Adipocyte (in vitro differentiated cells): ENCODE measurements at regions not wholly inside any gene's neighbourhood (a gene's known extent, or its start where the extent isn't known, plus 50 kb on each side); places are given as distances from the start of the nearest gene placed in this dataset.

Experiments used
- DNase-seq: peaks from one replicate; pipeline ENCODE4 v3.0.0-alpha.2; 2015; ENCODE audit warnings: low read depth
- H3K27me3 ChIP-seq: replicated peaks from 2 replicates; pipeline ENCODE4 v1.7.0; 2013; ENCODE audit warnings: mild to moderate bottlenecking, low read length, moderate library complexity; ENCODE audit not compliant: control insufficient read depth, insufficient read depth
- H3K36me3 ChIP-seq: 2 replicates; pipeline ENCODE4 v1.7.0; 2013; ENCODE audit warnings: low read length, mild to moderate bottlenecking, moderate library complexity; ENCODE audit not compliant: control insufficient read depth, insufficient read depth, severe bottlenecking
- H3K4me1 ChIP-seq: 2 replicates; pipeline ENCODE4 v1.7.0; 2013; ENCODE audit warnings: mild to moderate bottlenecking, low read length, moderate library complexity; ENCODE audit not compliant: control insufficient read depth, insufficient read depth
- H3K4me3 ChIP-seq: 2 replicates; pipeline ENCODE4 v1.7.0; 2013; ENCODE audit warnings: mild to moderate bottlenecking, low read length, moderate library complexity
- H3K9ac ChIP-seq: 2 replicates; pipeline ENCODE4 v1.7.0; 2013; ENCODE audit warnings: mild to moderate bottlenecking, low read length, moderate library complexity
- H3K9me3 ChIP-seq: 2 replicates; pipeline ENCODE4 v1.7.0; 2013; ENCODE audit warnings: mild to moderate bottlenecking, low read length, moderate library complexity; ENCODE audit not compliant: control insufficient read depth

DNA sequence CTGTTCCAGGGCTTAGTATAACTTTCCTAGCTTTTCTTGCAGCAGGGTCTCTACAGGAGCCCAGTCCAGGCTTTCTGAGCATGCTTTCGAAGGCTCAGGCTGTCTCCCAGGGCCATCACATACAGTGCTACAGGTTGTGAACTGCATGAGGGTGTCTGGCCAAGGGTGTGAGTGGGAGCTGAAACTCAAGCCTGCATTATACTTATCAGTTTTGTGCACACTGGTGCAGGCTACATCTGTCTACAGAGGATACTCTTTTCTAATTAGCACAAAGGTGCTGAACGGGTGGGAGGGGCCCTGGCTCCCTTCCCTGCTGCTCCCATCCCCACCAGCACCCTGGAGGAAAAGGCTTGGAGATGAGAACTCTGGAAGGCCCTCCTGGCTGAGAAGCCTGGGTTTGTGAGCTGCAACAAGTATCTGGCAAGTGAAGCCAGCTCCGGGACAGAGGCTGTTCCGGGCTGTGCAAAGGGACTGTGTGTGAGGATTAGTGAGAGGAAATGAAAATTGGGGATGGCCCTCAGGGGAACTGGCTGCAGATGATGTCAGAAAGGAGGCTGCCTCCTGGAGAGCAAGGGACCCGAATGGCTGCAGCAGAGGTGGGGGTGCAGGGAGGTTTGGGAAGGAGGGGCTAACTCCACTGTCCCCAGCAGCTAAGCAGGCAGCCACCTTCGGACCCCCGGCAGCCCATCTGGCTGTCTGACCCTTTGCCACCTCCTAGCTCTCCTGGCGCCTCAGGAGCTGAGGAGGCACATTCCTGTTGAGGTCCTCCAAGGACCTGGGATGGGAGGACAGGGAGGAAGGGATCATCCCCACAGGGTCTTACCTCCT, 68.5 kb downstream of the EFNB1 start:
- H3K9me3 ChIP-seq, result no peaks in the 10 kb centered on the region
- no peak for DNase-seq
- no peaks in the 10 kb centered on the region for H3K36me3 ChIP-seq
- H3K4me1 ChIP-seq, result peaks cover 12% of the 10 kb centered on the region
- H3K9ac ChIP-seq, result no peak overlapping the region
- peaks cover 17% of the 10 kb centered on the region for H3K27me3 ChIP-seq
- no peak overlapping the region for H3K4me3 ChIP-seq

DNA sequence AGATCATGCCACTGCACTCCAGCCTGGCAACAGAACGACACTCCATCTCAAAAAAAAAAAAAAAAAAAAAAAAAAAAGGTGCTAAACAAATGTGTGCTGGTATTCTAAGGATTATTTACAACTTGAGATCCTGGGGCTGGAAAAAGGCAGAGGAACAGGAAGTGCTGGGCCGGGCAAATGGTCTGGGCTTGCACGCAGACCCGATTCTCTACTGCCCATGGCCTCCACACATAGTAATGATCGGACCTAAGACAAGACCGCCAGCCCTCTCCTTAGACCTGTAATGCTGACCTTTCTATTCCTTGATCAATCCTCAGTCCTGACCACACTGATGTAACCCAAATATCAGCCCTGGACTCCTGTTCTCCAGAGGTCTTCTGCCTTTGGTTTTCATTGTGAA, 67.8 kb downstream of the EFNB1 start:
- Histone ChIP-seq H3K9me3 (no peaks in the 10 kb centered on the region), H3K4me1 (peaks cover 12% of the 10 kb centered on the region), H3K9ac (no peak overlapping the region), H3K27me3 (peaks cover 19% of the 10 kb centered on the region), H3K36me3 (no peaks in the 10 kb centered on the region), H3K4me3 (no peak overlapping the region)
- no peak for DNase-seq

DNA sequence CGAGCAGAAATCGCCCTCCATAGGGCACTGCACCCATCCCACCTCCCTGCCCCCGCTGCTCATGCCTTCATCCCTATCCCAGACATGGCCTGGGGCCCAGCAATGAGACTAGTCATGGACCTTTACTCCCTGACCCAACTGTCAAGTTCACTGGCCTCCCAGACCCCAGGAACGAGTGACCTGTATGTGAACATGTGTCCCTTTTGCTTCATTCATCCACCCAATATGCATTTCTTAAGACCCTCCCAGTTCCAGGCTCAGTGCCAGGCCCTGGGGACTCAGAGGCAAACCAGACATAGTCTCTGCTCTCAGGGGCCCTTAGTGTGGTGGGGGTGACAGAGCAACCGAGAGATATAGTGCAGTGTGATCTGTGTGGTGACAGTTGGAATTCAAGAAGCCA, 67.0 kb downstream of the EFNB1 start:
- H3K4me3 ChIP-seq, result no peak overlapping the region
- no peaks in the 10 kb centered on the region for H3K9me3 ChIP-seq
- no peak for DNase-seq
- peaks cover 27% of the 10 kb centered on the region for H3K27me3 ChIP-seq
- peaks cover 12% of the 10 kb centered on the region for H3K4me1 ChIP-seq
- H3K36me3 ChIP-seq, result no peaks in the 10 kb centered on the region
- H3K9ac ChIP-seq, result no peak overlapping the region

DNA sequence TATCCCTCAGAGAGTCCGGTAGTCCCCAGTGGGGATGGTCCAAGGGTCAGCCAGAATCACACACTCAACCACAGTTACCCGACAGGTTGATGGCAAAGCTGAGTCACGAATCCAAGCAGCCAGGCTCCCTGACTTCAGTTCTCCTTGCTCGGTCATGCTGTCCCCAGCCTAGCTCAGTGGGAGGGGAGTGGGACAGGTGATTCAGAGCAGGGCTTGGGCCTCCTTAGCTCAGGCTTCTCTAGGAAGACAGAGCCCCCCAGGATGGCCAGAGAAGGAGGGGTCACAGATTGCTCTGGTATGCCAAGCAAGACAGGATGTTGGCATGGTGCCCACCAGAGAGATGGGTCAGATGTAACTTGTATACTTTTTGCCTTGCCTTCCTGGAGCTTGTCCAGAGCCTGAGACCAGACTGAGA, 66.5 kb downstream of the EFNB1 start:
- H3K9ac ChIP-seq, result no peak overlapping the region
- peaks cover 24% of the 10 kb centered on the region for H3K27me3 ChIP-seq
- no peak overlapping the region for H3K4me3 ChIP-seq
- no peaks in the 10 kb centered on the region for H3K36me3 ChIP-seq
- peaks cover 12% of the 10 kb centered on the region for H3K4me1 ChIP-seq
- peak; percentile 22 for DNase-seq
- no peaks in the 10 kb centered on the region for H3K9me3 ChIP-seq

DNA sequence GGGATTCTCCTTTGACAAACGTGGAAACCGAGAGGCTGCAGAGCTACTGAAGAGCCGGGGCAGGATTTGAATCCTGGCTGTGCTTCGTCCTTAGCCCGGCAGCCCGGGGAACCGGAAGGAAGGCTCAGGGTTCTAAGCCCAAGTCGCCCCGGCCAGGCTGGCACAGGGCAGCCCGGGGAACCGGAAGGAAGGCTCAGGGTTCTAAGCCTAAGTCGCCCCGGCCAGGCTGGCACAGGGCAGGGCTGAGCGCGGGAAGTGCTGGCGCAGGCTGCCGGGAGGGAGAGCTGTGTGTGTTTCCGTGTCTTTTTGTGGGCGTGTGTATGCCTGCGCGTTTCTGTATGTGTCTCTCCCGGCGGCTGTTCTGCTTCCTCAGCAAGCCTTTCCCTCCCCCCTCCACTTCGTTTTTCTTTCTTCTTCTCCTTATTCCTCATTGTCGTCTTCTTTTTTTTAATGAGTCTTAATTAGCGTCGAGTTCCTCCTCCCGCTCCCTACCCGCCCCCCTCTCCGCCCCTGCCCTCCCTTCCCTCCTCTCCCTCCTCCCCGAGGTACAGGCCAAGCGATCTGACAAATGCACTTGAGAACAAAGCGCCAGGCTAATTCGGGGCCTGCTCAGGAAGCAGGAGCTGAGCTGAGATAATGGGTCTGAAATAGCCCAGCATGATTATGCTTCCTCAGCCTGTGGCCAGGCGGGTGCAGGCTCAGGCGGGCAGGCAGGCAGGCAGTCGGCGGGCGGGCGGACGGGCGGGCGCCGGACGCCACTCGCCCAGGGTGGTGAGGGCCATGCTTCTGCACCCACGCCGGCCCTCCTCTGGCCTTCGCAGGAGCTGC, 65.9 kb downstream of the EFNB1 start:
- no peaks in the 10 kb centered on the region for H3K9me3 ChIP-seq
- peak overlapping the region; percentile 64 for H3K9ac ChIP-seq
- no peak overlapping the region for H3K4me3 ChIP-seq
- peak; percentile 19 for DNase-seq
- H3K4me1 ChIP-seq, result peaks cover 12% of the 10 kb centered on the region
- H3K27me3 ChIP-seq, result peaks cover 26% of the 10 kb centered on the region
- H3K36me3 ChIP-seq, result no peaks in the 10 kb centered on the region

DNA sequence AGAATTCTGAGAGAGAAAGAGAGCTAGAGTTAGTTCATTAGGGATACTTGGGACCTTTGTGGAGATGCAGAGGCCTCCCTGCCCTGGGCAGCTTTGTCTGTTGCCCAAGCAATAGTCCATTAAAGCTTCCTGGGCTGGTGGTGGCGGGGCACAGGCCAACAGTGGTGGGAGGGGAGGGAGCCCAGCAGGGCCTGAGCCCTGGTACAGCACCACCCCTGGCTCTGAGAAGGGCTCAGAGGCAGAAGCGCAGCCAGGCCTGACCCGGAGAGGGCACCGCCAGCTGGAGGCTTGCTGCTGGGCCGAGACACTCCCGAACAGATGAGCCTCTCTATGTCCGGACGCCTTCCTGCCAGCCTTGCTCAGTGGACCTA, 65.3 kb downstream of the EFNB1 start:
- no peak overlapping the region for H3K4me3 ChIP-seq
- H3K27me3 ChIP-seq, result peaks cover 29% of the 10 kb centered on the region
- peak overlapping the region; percentile 64 for H3K9ac ChIP-seq
- peaks cover 12% of the 10 kb centered on the region for H3K4me1 ChIP-seq
- no peaks in the 10 kb centered on the region for H3K36me3 ChIP-seq
- DNase-seq, result no peak
- H3K9me3 ChIP-seq, result peaks cover 6% of the 10 kb centered on the region

DNA sequence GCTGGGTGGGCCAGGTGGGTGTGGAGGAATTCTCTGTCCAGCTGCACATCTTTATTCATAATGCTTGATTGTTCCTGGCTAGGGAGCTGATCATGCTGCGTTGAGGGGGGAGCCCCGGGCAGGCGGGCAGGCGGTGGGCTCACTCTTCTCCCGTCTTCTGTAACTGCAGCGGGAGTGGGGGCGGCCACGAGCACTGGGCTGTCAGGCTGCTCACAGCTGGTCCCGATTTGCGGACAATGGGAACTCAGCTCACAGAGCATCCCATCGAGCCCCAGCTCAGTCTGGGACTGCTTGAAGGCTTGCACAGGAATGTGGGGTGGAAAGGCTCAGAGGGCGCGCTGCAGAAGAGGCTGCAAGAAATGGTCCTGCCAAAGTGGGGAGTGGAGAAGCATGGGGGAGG, 63.8 kb downstream of the EFNB1 start:
- no peak overlapping the region for H3K9ac ChIP-seq
- no peaks in the 10 kb centered on the region for H3K36me3 ChIP-seq
- no peak overlapping the region for H3K4me3 ChIP-seq
- H3K4me1 ChIP-seq, result peaks cover 12% of the 10 kb centered on the region
- peaks cover 20% of the 10 kb centered on the region for H3K9me3 ChIP-seq
- DNase-seq, result no peak
- H3K27me3 ChIP-seq, result peaks cover 43% of the 10 kb centered on the region

DNA sequence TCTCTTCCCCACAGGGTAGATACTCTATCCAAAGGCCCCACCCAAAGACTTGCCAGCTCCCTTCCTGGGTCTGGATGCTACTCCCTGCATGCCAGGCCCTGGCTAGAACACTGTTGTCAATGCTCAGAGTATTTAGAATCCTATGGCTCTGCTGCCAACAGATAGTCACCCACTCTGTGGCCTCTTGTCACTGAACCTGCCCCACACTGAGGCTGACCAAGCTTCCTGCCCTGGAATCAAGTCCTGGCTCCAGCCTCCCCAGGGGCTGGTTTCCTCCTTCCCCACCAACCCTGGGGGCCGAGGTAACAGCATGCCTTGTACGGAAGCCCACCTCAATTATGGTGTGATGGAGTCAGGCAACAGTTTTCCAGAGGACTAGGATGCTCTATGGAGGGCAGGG, 63.3 kb downstream of the EFNB1 start:
- no peak for DNase-seq
- no peak overlapping the region for H3K4me3 ChIP-seq
- no peaks in the 10 kb centered on the region for H3K36me3 ChIP-seq
- H3K9me3 ChIP-seq, result peaks cover 25% of the 10 kb centered on the region
- H3K9ac ChIP-seq, result no peak overlapping the region
- H3K27me3 ChIP-seq, result peaks cover 43% of the 10 kb centered on the region
- peaks cover 12% of the 10 kb centered on the region for H3K4me1 ChIP-seq
